ENCODE measurements at regions not wholly inside any gene's neighbourhood (a gene's known extent, or its start where the extent isn't known, plus 50 kb on each side); places are given as distances from the start of the nearest gene placed in this dataset.

DNA sequence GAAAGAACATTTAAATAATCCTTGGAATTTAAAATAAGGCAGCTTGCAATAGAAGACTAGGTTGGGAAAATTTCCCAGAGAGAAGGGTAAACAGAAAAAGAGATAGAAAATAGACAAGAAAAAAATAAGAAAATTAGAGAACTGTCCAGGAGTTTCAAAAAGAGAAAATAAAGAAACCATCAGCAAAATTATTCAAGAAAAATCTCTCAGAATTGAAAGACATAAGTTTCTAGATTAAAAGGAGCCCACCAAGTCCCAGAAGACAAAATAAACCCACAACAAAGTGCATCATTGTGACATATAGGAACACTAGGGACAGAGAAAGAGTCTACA, 88.6 kb upstream of the CDYL start:
- Histone ChIP-seq H3K36me3 (no peaks in the 10 kb centered on the region), H3K9me3 (no peaks in the 10 kb centered on the region), H3K4me1 (no peaks in the 10 kb centered on the region), H3K27me3 (no peaks in the 10 kb centered on the region), H3K27ac (no peak overlapping the region), H3K4me3 (no peak overlapping the region)
- TF ChIP-seq, protein P1, sequence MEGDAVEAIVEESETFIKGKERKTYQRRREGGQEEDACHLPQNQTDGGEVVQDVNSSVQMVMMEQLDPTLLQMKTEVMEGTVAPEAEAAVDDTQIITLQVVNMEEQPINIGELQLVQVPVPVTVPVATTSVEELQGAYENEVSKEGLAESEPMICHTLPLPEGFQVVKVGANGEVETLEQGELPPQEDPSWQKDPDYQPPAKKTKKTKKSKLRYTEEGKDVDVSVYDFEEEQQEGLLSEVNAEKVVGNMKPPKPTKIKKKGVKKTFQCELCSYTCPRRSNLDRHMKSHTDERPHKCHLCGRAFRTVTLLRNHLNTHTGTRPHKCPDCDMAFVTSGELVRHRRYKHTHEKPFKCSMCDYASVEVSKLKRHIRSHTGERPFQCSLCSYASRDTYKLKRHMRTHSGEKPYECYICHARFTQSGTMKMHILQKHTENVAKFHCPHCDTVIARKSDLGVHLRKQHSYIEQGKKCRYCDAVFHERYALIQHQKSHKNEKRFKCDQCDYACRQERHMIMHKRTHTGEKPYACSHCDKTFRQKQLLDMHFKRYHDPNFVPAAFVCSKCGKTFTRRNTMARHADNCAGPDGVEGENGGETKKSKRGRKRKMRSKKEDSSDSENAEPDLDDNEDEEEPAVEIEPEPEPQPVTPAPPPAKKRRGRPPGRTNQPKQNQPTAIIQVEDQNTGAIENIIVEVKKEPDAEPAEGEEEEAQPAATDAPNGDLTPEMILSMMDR (IDR thresholded peaks at IDR 0.05) = no peak
- TF ChIP-seq POLR2AphosphoS5 (IDR thresholded peaks at IDR 0.05) = no peak
- TF ChIP-seq POLR2A (IDR thresholded peaks at IDR 0.05) = no peak
- no peak for DNase-seq (ENCODE audit: low spot score in 2 of 2)
- intact Hi-C loops (cut with DNase I; ENCODE audit: low total_unique reads) = no loop called here

DNA sequence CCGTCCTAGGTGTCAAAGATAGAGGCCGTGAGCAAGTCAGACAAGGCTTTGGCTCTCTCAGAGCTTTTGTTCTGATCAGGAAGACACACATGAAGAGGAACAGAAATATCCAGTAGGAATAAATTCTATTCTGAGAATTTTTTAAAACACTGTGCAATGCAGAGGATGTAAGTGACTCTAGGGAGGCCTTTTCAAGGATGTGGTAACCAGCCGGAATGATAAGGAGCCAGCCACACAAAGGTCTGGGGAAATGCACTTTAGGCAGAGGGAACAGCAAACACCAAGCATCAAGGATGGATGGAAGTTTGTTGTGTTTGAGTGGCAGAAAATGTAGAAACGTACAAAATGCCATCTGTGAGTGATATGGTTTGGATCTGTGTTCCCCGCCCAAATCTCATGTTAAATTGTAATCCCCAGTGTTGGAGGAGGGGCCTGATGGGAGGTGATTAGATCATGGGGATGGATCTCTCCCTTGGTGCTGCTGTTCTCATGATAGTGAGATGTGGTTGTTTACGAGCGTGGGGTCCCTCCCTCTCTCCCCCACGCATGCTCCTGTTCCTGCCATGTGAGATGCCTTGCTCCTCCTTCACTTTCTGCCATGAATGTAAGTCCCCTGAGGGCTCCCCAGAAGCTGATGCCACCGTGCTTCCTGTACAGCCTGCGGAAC, 93.6 kb upstream of the CDYL start:
- Histone ChIP-seq H3K4me3 (no peak overlapping the region), H3K4me1 (no peaks in the 10 kb centered on the region), H3K9me3 (no peaks in the 10 kb centered on the region), H3K27ac (no peak overlapping the region), H3K27me3 (no peaks in the 10 kb centered on the region), H3K36me3 (no peaks in the 10 kb centered on the region)
- intact Hi-C loops (cut with DNase I; ENCODE audit: low total_unique reads) = no loop called here
- no peak for DNase-seq (ENCODE audit: low spot score in 2 of 2)
- TF ChIP-seq POLR2A (IDR thresholded peaks at IDR 0.05) = no peak
- TF ChIP-seq POLR2AphosphoS5 (IDR thresholded peaks at IDR 0.05) = no peak
- TF ChIP-seq, protein P1 (IDR thresholded peaks at IDR 0.05) = no peak

DNA sequence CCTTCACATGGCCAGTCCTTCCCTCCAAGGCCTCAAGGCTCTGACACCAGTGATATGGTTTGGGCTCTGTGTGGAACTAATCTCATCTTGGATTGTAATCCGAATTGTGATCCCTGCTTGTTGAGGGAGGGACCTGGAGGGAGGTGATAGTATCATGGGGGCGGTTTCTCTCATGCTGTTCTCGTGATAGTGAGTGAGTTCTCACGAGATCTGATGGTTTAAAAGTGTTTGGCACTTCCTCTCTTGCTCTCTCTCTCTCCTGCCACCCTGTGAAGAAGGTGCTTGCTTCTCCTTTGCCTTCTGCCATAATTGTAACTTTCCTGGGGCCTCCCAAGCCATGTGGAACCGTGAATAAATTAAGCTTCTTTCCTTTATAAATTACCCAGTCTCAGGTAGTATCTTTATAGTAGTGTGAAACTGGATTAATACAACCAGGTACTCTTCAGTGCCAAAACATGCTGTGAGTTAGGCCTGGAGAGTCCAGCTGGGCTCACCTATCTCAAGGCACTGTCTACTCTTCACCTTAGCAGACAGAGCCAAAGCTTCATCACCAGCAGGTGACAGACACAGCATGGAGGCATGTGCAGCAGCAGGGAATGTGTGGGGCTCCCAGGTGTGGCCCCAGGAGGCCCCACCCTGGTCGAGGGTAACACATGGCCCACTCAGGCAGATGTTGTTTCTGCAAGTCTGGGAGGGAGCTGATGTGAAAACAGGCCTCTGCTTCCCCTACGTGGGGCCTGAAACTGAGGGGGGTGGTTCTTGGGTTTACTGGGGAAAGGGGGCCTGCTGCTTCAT, 97.5 kb upstream of the CDYL start:
- Histone ChIP-seq H3K4me1 (no peaks in the 10 kb centered on the region), H3K27me3 (no peaks in the 10 kb centered on the region), H3K4me3 (no peak overlapping the region), H3K36me3 (no peaks in the 10 kb centered on the region), H3K27ac (no peak overlapping the region), H3K9me3 (no peaks in the 10 kb centered on the region)
- no peak for DNase-seq (ENCODE audit: low spot score in 2 of 2)
- intact Hi-C loops (cut with DNase I; ENCODE audit: low total_unique reads) = no loop called here
- TF ChIP-seq, protein P1 (IDR thresholded peaks at IDR 0.05) = no peak
- TF ChIP-seq POLR2AphosphoS5 (IDR thresholded peaks at IDR 0.05) = no peak

DNA sequence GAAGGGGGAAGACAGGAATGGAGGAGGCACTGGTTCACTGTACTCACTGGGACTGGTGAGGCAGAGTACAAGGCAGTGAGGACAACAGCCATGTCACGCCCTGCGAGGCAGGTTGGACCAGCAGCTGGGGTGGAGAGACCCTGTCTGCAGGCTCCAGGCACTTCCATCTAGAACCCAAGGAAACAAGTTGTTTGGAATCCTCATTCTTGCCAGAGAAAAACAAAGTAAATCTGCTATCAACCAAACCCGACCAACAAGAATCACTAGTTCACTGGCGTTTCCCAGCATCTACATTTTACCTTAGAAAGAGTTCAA, 98.5 kb upstream of the CDYL start:
- no peaks in the 10 kb centered on the region for H3K27me3 ChIP-seq
- DNase-seq (ENCODE audit: low spot score in 2 of 2) = no peak
- intact Hi-C loops (cut with DNase I; ENCODE audit: low total_unique reads) = no loop called here
- TF ChIP-seq POLR2A (IDR thresholded peaks at IDR 0.05) (no peak), POLR2AphosphoS5 (IDR thresholded peaks at IDR 0.05) (no peak)
- TF ChIP-seq, protein P1 (IDR thresholded peaks at IDR 0.05) = no peak
- H3K9me3 ChIP-seq = no peaks in the 10 kb centered on the region
- H3K27ac ChIP-seq = no peak overlapping the region
- H3K36me3 ChIP-seq = no peaks in the 10 kb centered on the region
- no peaks in the 10 kb centered on the region for H3K4me1 ChIP-seq
- H3K4me3 ChIP-seq = no peak overlapping the region

DNA sequence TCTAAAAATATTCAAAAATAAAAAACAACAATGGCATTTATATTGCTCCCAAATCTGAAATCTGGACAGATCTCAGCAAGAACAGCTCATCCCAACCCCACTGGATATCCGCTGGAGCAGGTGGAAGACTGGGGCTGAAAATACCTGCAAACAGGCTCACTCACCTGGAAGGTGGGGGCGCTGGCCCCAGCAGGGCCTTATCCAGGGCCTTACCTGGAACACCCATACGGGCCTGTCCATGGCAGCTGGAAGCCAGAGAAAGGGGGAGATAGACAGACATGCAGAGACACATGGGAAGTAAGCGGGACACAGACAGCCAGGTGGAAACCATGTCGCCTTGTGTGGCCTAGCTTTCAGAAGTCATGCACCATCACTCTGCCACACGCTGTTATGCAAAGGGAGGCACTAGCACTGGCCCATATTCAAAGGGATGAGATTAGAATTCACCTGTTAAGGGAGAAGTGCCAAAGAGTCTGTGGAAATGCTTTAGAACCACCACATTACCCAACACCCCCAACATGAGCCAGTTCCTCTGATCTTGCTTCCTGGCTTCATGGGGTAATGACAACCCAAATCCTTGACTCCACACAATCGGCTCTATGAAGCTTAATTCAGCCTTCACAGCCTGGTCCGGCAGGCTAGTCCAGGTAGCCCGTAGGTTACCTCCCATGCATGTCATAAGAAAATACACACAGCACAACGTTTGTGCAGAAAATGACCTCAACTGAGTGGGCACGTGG, 99.0 kb upstream of the CDYL start:
- no peaks in the 10 kb centered on the region for H3K9me3 ChIP-seq
- no peaks in the 10 kb centered on the region for H3K4me1 ChIP-seq
- no peak overlapping the region for H3K4me3 ChIP-seq
- H3K27me3 ChIP-seq = no peaks in the 10 kb centered on the region
- H3K36me3 ChIP-seq = no peaks in the 10 kb centered on the region
- H3K27ac ChIP-seq = no peak overlapping the region
- TF ChIP-seq, protein P1 (IDR thresholded peaks at IDR 0.05) = no peak
- no peak for TF ChIP-seq POLR2A (IDR thresholded peaks at IDR 0.05)
- no peak for TF ChIP-seq POLR2AphosphoS5 (IDR thresholded peaks at IDR 0.05)
- intact Hi-C loops (cut with DNase I; ENCODE audit: low total_unique reads) = no loop called here
- no peak for DNase-seq (ENCODE audit: low spot score in 2 of 2)

Measured in breast epithelium (tissue), 4 donors.